Motor neuron (in vitro differentiated cells): ENCODE measurements at regions not wholly inside any gene's neighbourhood (a gene's known extent, or its start where the extent isn't known, plus 50 kb on each side); places are given as distances from the start of the nearest gene placed in this dataset.
A peak's percentile ranks its signal among the peaks of the same experiment; 100 is the strongest.

Source experiments
- ATAC-seq, 8 experiments: fragments of 200-7000 bp; cut with Tn5 transposase; replicated peaks in 6 of 8; 2 replicates each; pipeline ENCODE4 v1.8.0; 2021; ENCODE audit warnings: mild to moderate bottlenecking in 8 of 8, moderate library complexity in 8 of 8
- H3K27ac ChIP-seq, 2 donors: fragments of 250-450 bp; sonication (Bioruptor Pico); 2 replicates each; pipeline ENCODE4 v1.9.0; 2021; ENCODE audit warnings: antibody characterized with exemption in 2 of 2, mild to moderate bottlenecking in 2 of 2, moderate library complexity in 1 of 2
- H3K4me1 ChIP-seq, 2 donors: fragments of 250-450 bp; sonication (Bioruptor Pico); replicated peaks in 1 of 2; 2 replicates each; pipeline ENCODE4 v1.6.1; 2021; ENCODE audit warnings: antibody characterized with exemption in 2 of 2, mild to moderate bottlenecking in 2 of 2, moderate library complexity in 1 of 2
- H3K4me3 ChIP-seq, 5 donors: fragments of 250-450 bp; sonication (Bioruptor Pico); 2 replicates each; pipeline ENCODE4 v1.9.0; 2021; ENCODE audit warnings: antibody characterized with exemption in 5 of 5, mild to moderate bottlenecking in 5 of 5, moderate library complexity in 4 of 5
- WGBS, 10 experiments: fragments of 450-650 bp; shearing (Covaris generic); methylation state at CpG; one replicate each; pipeline ENCODE4 v1.0.0; 2022; 5-methylcytosine and 5-hydroxymethylcytosine counted together
- in situ Hi-C, 9 experiments: fragments of 400-800 bp; cut with MboI; loops; one replicate each; pipeline ENCODE4 v1.15.0; 2021; ENCODE audit warnings: low sequenced_read_pairs in 9 of 9, low pct_unique_long_range_greater_than_20kb in 2 of 9; ENCODE audit not compliant: unreplicated experiment in 9 of 9

DNA sequence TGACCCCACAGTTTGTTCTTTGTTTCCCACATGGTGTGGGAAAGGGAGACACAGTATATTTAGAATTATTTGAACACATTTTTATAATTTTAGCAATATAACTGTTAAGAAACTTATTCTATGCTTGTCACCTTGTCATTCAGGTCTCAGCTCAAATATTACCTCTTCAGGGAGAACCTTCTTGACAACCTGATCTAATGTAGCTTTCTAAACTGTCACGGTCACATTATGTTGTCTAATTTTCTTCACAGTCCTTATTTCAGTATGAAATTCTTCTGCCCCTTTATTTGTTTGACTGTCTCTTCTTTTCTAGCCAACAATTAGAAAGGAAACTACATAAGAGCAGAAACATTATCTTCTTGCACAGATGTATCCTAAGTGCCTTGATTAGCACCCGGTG is 304.3 kb upstream of the PARD3B start:
- Histone ChIP-seq H3K4me3 (no peak overlapping the region), H3K27ac (no peak overlapping the region), H3K4me1 (no peaks in the 10 kb centered on the region)
- no peak for ATAC-seq
- in situ Hi-C loops, result no loop called here
- 48 to 100% (median 88%) methylated on average over 1 to 2 of the region's 2 CpGs for whole genome bisulfite sequencing, 10 experiments

DNA sequence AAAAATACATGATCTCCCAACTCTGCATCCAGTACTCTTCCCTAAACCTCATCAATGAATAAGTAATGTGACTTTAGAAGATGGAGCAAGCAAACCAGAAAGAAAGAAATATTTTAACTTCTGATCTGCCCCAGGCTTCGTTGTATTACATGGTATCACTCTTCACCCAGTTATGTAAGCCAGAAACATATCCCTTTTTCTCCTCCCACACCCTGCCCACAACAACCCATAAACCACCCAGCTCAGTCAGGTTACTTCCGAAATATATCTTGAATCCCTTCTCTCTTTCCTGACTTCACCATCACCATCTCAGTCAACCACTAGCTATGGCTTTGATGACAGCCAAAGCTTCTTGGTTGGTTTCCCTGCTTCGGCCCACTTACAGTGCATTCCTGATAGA is 295.8 kb upstream of the PARD3B start:
- 37 to 95% (median 68%) methylated on average over 1 to 3 of the region's 3 CpGs; no CpG with 5 or more reads in 2 of the 10 experiments for WGBS, 10 experiments
- no peak for ATAC-seq
- H3K27ac ChIP-seq, result no peak overlapping the region
- H3K4me1 ChIP-seq, result no peaks in the 10 kb centered on the region
- no peak overlapping the region for H3K4me3 ChIP-seq
- in situ Hi-C loops, result no loop called here

DNA sequence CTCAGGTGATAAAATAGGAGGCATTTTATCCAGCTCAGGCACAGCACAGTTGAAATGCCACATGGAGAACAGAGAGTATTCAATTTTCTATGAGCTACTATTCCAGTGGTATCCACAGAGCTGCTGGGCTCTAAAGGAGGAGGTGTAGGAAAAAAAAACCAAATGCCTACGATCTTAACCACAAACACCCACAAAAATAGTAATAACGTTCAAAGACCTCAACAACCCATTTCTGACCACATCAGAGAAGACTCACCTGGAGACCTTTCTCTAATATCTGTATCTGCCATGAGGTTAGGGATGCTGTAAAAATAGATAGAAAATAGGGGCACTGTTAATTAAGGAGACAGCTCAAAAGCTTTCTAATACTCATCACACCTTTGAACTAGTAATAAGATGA is 294.6 kb upstream of the PARD3B start:
- WGBS, 10 experiments, result 20 to 100% (median 46%) methylated on average over 1 to 2 of the region's 2 CpGs; no CpG with 5 or more reads in 2 of the 10 experiments
- no peak overlapping the region for H3K27ac ChIP-seq
- peaks cover 4 to 5% of the 10 kb centered on the region in 2 donors for H3K4me1 ChIP-seq
- in situ Hi-C loops, result loop anchor here in 1 of 9 experiments (25.0 kb wide), 1 partner anchor 1437 kb away; the partner anchor contains the start of gene NRP2
- no peak for ATAC-seq
- no peak overlapping the region for H3K4me3 ChIP-seq

DNA sequence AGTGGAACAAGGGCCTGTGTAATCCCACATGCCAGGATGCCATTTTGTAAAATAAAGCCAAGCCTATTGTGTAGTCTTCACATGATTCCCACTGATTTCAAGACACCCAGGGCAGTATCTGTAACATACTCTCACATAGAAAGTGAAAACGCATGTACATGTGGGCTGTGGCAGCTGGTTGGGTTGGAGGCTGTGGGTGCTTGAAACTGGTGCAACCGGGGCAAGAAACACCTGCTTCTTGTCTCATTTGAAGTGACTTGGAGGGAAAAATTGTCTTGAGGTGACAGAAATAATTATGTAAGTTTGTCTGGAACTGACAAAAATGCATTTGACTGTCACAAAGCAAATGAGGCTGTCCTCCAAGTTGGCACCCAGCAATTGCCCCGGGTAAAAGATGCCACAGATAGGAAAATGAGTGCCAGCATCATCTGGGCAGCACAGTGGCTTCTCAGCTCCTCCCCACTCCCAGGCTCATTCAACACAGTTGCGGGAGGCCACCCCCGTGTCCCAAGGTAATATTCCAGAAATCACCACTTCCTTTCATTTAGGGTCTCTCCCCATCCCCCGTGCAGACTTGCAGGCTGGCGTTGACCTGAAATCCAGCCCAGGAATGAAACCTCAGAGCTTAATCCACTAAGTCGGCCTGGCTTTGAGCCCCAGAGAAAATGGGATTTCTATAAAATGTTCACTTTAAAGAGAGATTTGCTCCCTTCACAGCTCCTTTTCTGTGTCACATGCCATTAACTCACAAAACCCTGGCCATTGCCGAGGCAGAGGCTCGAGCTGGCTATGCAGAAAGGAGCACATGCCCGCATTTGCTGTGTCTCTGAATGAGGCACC is 293.9 kb upstream of the PARD3B start:
- 30 to 100% (median 90%) methylated on average over 2 to 10 of the region's 11 CpGs; no CpG with 5 or more reads in 1 of the 10 experiments for WGBS, 10 experiments
- in situ Hi-C loops, result loop anchor here in 1 of 9 experiments (25.0 kb wide), 1 partner anchor 1436 kb away; the partner anchor contains the start of gene NRP2
- Histone ChIP-seq H3K4me3 (no peak overlapping the region), H3K4me1 (peaks cover 6 to 11% of the 10 kb centered on the region in 2 donors), H3K27ac (no peak overlapping the region)
- no peak for ATAC-seq

GRCh38 chr2:204251998-204252376 is 293.3 kb upstream of the PARD3B start:
- no peak overlapping the region for H3K4me3 ChIP-seq
- no peak for ATAC-seq
- H3K27ac ChIP-seq, result no peak overlapping the region
- peaks cover 8 to 16% of the 10 kb centered on the region in 2 donors for H3K4me1 ChIP-seq
- 40 to 94% (median 60%) methylated on average over 2 to 8 of the region's 11 CpGs; no CpG with 5 or more reads in 2 of the 10 experiments for WGBS, 10 experiments
- in situ Hi-C loops, result loop anchor here in 1 of 9 experiments (25.0 kb wide), 1 partner anchor 1435 kb away; the partner anchor contains the start of gene NRP2

- no peak for ATAC-seq
- in situ Hi-C loops, result loop anchor here in 1 of 9 experiments (25.0 kb wide), 1 partner anchor 1432 kb away; the partner anchor contains the start of gene NRP2
- H3K4me3 ChIP-seq, result no peak overlapping the region
- WGBS, 10 experiments, result 60 to 100% (median 90%) methylated on average over 1 to 4 of the region's 5 CpGs; no CpG with 5 or more reads in 2 of the 10 experiments
- H3K4me1 ChIP-seq, result peaks cover 26 to 37% of the 10 kb centered on the region in 2 donors
- no peak overlapping the region for H3K27ac ChIP-seq
Measured at GRCh38 chr2:204255071-204255470, 290.2 kb upstream of the PARD3B start.

DNA sequence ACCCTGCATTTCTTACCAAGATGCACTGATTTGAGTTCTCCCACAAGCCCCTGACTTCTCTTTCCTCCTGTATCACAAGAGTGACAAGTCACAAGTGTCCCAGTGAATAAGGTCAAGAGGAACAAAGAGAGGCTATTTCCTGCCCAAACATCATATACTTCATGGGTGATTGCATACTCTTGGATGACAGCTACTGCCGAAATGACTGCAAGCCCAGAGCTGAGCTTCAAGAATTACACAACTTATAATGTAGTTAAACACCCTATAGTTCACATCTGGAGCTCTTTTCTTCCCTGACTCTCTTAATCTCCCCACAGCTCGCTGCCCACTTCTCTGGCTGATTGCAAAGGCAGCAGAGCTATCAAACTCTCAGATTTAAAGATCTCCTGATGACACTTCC is 289.7 kb upstream of the PARD3B start:
- Histone ChIP-seq H3K4me3 (no peak overlapping the region), H3K4me1 (peaks cover 31 to 42% of the 10 kb centered on the region in 2 donors), H3K27ac (no peak overlapping the region)
- WGBS, 10 experiments, result 43 to 100% (median 80%) methylated on average over 1 to 2 of the region's 2 CpGs; no CpG with 5 or more reads in 5 of the 10 experiments
- in situ Hi-C loops, result loop anchor here in 1 of 9 experiments (25.0 kb wide), 1 partner anchor 1432 kb away; the partner anchor contains the start of gene NRP2
- ATAC-seq, result no peak

DNA sequence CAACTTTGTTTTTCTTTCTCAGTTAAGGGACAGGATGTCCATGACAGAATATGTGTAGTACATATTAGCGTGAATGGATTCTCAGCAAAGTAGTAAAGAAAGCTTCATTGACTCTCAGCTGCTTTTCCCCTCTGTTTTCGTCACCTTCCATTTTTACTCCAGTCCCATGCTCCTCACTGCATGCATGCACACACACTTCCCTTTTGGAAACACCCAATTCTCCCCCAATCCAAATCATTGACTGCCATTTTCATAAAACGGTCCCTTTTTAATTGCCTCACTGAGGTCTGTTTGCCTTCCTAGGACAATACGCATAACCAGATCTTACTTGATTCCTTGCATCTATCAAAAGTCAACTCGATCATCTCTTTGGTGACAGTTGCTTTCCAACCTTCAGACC is 287.5 kb upstream of the PARD3B start:
- in situ Hi-C loops, result loop anchor here in 1 of 9 experiments (25.0 kb wide), 1 partner anchor 1430 kb away; the partner anchor contains the start of gene NRP2
- Histone ChIP-seq H3K4me1 (peaks cover 45 to 56% of the 10 kb centered on the region in 2 donors), H3K4me3 (no peak overlapping the region), H3K27ac (no peak overlapping the region)
- WGBS, 10 experiments, result 68 to 100% (median 83%) methylated on average over 3 to 5 of the region's 5 CpGs; no CpG with 5 or more reads in 1 of the 10 experiments
- ATAC-seq, result no peak

GRCh38 chr2:204258890-204259289 is 286.4 kb upstream of the PARD3B start:
- H3K27ac ChIP-seq, result no peak overlapping the region
- in situ Hi-C loops, result loop anchor here in 1 of 9 experiments (25.0 kb wide), 1 partner anchor 1428 kb away; the partner anchor contains the start of gene NRP2
- H3K4me1 ChIP-seq, result peaks cover 48 to 57% of the 10 kb centered on the region in 2 donors
- H3K4me3 ChIP-seq, result no peak overlapping the region
- ATAC-seq, result peak in 1 of 8 experiments; percentile 12

DNA sequence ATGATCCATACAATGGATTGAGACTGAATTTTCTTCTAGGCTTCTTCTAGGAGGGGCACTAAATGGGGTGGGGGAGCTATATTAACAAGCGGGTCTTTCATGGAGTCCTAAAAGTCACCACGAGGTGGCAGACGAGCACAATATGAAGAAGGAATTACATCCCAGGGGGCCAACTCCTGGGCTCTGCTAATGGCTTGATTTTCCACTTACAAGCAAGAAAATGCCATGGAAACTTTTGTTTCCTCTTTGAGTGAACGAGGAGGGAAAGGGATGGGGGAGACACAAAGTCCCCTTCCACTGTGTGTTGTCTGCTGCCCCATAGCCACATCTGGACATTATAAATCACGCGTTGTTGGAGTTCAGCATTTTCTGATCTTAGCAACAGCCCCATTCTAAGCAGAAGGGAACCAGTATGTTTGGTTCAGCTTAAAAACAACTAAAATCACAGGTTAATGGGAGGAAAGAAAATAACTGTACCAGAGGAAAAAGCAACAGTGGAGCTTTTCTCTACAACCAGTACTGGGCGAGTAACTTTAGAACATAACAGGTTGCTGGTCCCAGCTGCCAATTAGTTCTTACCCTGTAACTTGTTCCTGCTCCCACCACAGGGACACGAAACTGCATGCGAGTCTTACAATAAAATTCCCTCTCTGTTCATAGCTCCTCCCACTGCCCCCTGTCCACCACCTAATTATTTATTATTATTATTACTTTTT is 285.0 kb upstream of the PARD3B start:
- no peak overlapping the region for H3K4me3 ChIP-seq
- peak overlapping the region in 1 of 2 donors; percentile 2 for H3K27ac ChIP-seq
- in situ Hi-C loops, result loop anchor here in 1 of 9 experiments (25.0 kb wide), 1 partner anchor 1427 kb away; the partner anchor contains the start of gene NRP2
- ATAC-seq, result peak; percentile 64 to 96 (median 78)
- WGBS, 10 experiments, result 0 to 42% (median 17%) methylated on average over 2 to 9 of the region's 9 CpGs; no CpG with 5 or more reads in 1 of the 10 experiments
- peaks cover 62 to 69% of the 10 kb centered on the region in 2 donors for H3K4me1 ChIP-seq

- no peak for ATAC-seq
- in situ Hi-C loops, result loop anchor here in 1 of 9 experiments (25.0 kb wide), 1 partner anchor 1426 kb away; the partner anchor contains the start of gene NRP2
- H3K27ac ChIP-seq, result no peak overlapping the region
Measured at GRCh38 chr2:204260901-204261300, 284.4 kb upstream of the PARD3B start.

DNA sequence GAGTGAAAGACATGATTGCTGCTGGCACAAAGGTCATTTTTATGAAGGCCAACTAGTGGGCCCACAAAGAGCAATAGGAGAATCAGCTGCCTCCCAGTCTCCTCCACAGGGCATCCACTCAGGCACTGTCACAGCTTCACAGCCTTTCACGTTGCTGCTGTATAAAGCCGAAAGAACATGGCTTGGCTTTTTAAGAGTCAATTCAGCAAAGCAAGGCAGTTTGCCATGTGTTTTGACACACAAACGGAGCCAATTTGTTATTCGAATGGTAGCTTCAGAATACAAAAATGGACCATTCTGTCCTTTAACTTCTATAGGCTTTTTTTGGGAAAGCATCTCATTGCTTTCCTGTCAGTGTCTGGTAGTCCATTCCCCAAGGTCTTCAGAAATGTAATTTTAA is 283.4 kb upstream of the PARD3B start:
- in situ Hi-C loops, result loop anchor here in 1 of 9 experiments (25.0 kb wide), 1 partner anchor 1425 kb away; the partner anchor contains the start of gene NRP2
- no peak overlapping the region for H3K27ac ChIP-seq
- no peak overlapping the region for H3K4me3 ChIP-seq
- ATAC-seq, result no peak
- H3K4me1 ChIP-seq, result peaks cover 69 to 71% of the 10 kb centered on the region in 2 donors
- whole genome bisulfite sequencing, 10 experiments, result 47 to 75% (median 70%) methylated on average over 2 to 4 of the region's 4 CpGs; no CpG with 5 or more reads in 2 of the 10 experiments

More at GRCh38 chr2:204260901-204261300, 284.4 kb upstream of the PARD3B start:
- H3K4me1 ChIP-seq, result peaks cover 62 to 71% of the 10 kb centered on the region in 2 donors
- 19 to 83% (median 50%) methylated on average over 1 to 2 of the region's 2 CpGs; no CpG with 5 or more reads in 1 of the 10 experiments for WGBS, 10 experiments
- no peak overlapping the region for H3K4me3 ChIP-seq
